SK-N-SH (cell line): ENCODE measurements at regions not wholly inside any gene's neighbourhood (a gene's known extent, or its start where the extent isn't known, plus 50 kb on each side); places are given as distances from the start of the nearest gene placed in this dataset.

ENCODE experiments used
- EP300 ChIP-seq, 2 experiments: IDR thresholded peaks; 2 replicates each; pipeline versions ENCODE4 v1.4.0 to v1.6.1; 2012; ENCODE audit warnings: borderline replicate concordance in 1 of 2, low read depth in 1 of 2, low read length in 1 of 2
- EZH2phosphoT487 ChIP-seq: fragments of 200-600 bp; sonication (generic); IDR thresholded peaks from 2 replicates; pipeline ENCODE4 v1.6.1; 2017; ENCODE audit warnings: low read depth, mixed run types, mild to moderate bottlenecking, antibody characterized with exemption, moderate library complexity, borderline replicate concordance
- FOXJ3 ChIP-seq: sonication (generic); formaldehyde crosslinking; IDR thresholded peaks from 2 replicates; pipeline ENCODE4 v1.5.1; 2020; ENCODE audit warnings: mild to moderate bottlenecking, missing genetic modification reagents
- GABPA ChIP-seq: IDR thresholded peaks from 2 replicates; pipeline ENCODE4 v1.4.0; 2012; ENCODE audit warnings: low read depth, mild to moderate bottlenecking
- NFIC ChIP-seq: IDR thresholded peaks from 2 replicates; pipeline ENCODE4 v1.4.0; 2012; ENCODE audit warnings: borderline replicate concordance
- RAD21 ChIP-seq: IDR thresholded peaks from 2 replicates; pipeline ENCODE4 v1.6.1; 2012; ENCODE audit warnings: mild to moderate bottlenecking, low read length
- RXRA ChIP-seq: IDR thresholded peaks from 2 replicates; pipeline ENCODE4 v1.4.0; 2012; ENCODE audit warnings: low read depth, mild to moderate bottlenecking, borderline replicate concordance
- TAF1 ChIP-seq: IDR thresholded peaks from 2 replicates; pipeline ENCODE4 v1.6.1; 2012; ENCODE audit warnings: low read depth, mild to moderate bottlenecking, low read length, moderate library complexity, borderline replicate concordance
- YY1 ChIP-seq: IDR thresholded peaks from 2 replicates; pipeline ENCODE4 v1.4.0; 2012; ENCODE audit warnings: low read depth, mild to moderate bottlenecking
- TF ChIP-seq, protein P1 (sequence below): fragments of 150-350 bp; IDR thresholded peaks from 2 replicates; pipeline ENCODE4 v1.6.1; 2017; ENCODE audit warnings: antibody characterized with exemption, low read length, low read depth, borderline replicate concordance
- TF ChIP-seq, protein P2 (sequence below): fragments of 200-600 bp; sonication (generic); IDR thresholded peaks from 2 replicates; pipeline ENCODE4 v1.6.1; 2017; ENCODE audit warnings: antibody characterized with exemption, mild to moderate bottlenecking, moderate library complexity
- TF ChIP-seq, protein P3 (sequence below): IDR thresholded peaks from 2 replicates; pipeline ENCODE4 v1.4.0; 2012; ENCODE audit warnings: low read depth
- TF ChIP-seq, protein P4 (sequence below): IDR thresholded peaks from 2 replicates; pipeline ENCODE4 v1.6.1; 2012; ENCODE audit warnings: mild to moderate bottlenecking, low read depth, low read length, moderate library complexity

DNA sequence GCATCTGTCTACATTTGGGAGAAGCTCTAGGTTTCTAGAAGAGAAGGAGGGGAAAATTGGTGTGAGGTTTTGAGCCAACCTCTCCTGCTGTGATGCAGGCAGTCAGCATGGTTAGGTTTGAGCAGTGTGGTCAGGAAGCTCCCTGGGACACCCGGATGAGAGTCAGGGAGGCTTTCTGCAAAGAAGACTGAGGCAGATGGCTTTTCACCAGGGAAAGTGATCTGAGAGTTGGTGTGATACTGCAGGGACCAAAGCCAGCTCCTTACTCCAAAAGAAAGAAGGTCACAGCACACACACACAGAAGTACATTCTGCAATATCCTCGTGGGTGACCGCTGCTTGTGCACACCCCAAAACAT lies 75.8 kb upstream of the BCL11A start:
- TF ChIP-seq, protein P1, sequence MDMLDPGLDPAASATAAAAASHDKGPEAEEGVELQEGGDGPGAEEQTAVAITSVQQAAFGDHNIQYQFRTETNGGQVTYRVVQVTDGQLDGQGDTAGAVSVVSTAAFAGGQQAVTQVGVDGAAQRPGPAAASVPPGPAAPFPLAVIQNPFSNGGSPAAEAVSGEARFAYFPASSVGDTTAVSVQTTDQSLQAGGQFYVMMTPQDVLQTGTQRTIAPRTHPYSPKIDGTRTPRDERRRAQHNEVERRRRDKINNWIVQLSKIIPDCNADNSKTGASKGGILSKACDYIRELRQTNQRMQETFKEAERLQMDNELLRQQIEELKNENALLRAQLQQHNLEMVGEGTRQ = no peak
- TF ChIP-seq, protein P2, sequence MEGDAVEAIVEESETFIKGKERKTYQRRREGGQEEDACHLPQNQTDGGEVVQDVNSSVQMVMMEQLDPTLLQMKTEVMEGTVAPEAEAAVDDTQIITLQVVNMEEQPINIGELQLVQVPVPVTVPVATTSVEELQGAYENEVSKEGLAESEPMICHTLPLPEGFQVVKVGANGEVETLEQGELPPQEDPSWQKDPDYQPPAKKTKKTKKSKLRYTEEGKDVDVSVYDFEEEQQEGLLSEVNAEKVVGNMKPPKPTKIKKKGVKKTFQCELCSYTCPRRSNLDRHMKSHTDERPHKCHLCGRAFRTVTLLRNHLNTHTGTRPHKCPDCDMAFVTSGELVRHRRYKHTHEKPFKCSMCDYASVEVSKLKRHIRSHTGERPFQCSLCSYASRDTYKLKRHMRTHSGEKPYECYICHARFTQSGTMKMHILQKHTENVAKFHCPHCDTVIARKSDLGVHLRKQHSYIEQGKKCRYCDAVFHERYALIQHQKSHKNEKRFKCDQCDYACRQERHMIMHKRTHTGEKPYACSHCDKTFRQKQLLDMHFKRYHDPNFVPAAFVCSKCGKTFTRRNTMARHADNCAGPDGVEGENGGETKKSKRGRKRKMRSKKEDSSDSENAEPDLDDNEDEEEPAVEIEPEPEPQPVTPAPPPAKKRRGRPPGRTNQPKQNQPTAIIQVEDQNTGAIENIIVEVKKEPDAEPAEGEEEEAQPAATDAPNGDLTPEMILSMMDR = no peak
- TF ChIP-seq, protein P3, sequence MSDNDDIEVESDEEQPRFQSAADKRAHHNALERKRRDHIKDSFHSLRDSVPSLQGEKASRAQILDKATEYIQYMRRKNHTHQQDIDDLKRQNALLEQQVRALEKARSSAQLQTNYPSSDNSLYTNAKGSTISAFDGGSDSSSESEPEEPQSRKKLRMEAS = no peak
- no peak for TF ChIP-seq TAF1
- no peak for TF ChIP-seq GABPA
- no peak for TF ChIP-seq EZH2phosphoT487
- no peak for TF ChIP-seq RXRA
- TF ChIP-seq RAD21 = no peak
- TF ChIP-seq, protein P4, sequence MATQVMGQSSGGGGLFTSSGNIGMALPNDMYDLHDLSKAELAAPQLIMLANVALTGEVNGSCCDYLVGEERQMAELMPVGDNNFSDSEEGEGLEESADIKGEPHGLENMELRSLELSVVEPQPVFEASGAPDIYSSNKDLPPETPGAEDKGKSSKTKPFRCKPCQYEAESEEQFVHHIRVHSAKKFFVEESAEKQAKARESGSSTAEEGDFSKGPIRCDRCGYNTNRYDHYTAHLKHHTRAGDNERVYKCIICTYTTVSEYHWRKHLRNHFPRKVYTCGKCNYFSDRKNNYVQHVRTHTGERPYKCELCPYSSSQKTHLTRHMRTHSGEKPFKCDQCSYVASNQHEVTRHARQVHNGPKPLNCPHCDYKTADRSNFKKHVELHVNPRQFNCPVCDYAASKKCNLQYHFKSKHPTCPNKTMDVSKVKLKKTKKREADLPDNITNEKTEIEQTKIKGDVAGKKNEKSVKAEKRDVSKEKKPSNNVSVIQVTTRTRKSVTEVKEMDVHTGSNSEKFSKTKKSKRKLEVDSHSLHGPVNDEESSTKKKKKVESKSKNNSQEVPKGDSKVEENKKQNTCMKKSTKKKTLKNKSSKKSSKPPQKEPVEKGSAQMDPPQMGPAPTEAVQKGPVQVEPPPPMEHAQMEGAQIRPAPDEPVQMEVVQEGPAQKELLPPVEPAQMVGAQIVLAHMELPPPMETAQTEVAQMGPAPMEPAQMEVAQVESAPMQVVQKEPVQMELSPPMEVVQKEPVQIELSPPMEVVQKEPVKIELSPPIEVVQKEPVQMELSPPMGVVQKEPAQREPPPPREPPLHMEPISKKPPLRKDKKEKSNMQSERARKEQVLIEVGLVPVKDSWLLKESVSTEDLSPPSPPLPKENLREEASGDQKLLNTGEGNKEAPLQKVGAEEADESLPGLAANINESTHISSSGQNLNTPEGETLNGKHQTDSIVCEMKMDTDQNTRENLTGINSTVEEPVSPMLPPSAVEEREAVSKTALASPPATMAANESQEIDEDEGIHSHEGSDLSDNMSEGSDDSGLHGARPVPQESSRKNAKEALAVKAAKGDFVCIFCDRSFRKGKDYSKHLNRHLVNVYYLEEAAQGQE = no peak
- TF ChIP-seq NFIC = no peak
- TF ChIP-seq FOXJ3 (CRISPR knock-in tag) = no peak
- TF ChIP-seq EP300 (IDR thresholded peaks at IDR 0.05; ENCODE audit: borderline replicate concordance in 1 of 2, low read depth in 1 of 2, low read length in 1 of 2) = no peak
- no peak for TF ChIP-seq YY1
